Esophagus squamous epithelium (tissue), 5 donors: ENCODE measurements at regions not wholly inside any gene's neighbourhood (a gene's known extent, or its start where the extent isn't known, plus 50 kb on each side); places are given as distances from the start of the nearest gene placed in this dataset.

Source experiments
- DNase-seq: peaks from one replicate; lab custom pipeline; 2025; lab: John Stamatoyannopoulos, UW
- H3K27ac ChIP-seq, 4 donors: fragments of 200-600 bp; sonication (generic); one replicate each; pipeline ENCODE4 v1.5.1; 2016 to 2019; ENCODE audit warnings: mild to moderate bottlenecking in 1 of 4
- H3K27me3 ChIP-seq, 4 donors: fragments of 200-600 bp; sonication (generic); 1 replicate in 3 of 4; 2 replicates in 1 of 4; pipeline versions ENCODE4 v1.5.1 to v1.6.0; 2017 to 2021; ENCODE audit warnings: antibody characterized with exemption in 1 of 4
- H3K36me3 ChIP-seq, 3 donors: fragments of 200-600 bp; sonication (generic); one replicate each; pipeline ENCODE4 v1.5.1; 2016 to 2019
- H3K4me1 ChIP-seq, 3 donors: fragments of 200-600 bp; sonication (generic); one replicate each; pipeline ENCODE4 v1.5.1; 2017 to 2019
- H3K4me3 ChIP-seq, 4 donors: fragments of 200-600 bp; sonication (generic); 1 replicate in 3 of 4; 2 replicates in 1 of 4; pipeline ENCODE4 v1.5.1; 2016 to 2019; ENCODE audit warnings: mild to moderate bottlenecking in 2 of 4, moderate library complexity in 1 of 4
- H3K9me3 ChIP-seq, 3 donors: fragments of 200-600 bp; sonication (generic); one replicate each; pipeline ENCODE4 v1.5.1; 2016 to 2019
- CTCF ChIP-seq, 6 experiments: fragments of 450-650 bp in 4 of 6; fragments of 200-600 bp in 2 of 6; sonication (generic) in 2 of 6; IDR thresholded peaks; one replicate each; pipeline ENCODE4 v1.5.1; 2016 to 2019; ENCODE audit warnings: antibody characterized with exemption in 6 of 6, mild to moderate bottlenecking in 4 of 6, moderate library complexity in 4 of 6
- POLR2A ChIP-seq, 4 donors: fragments of 450-650 bp; IDR thresholded peaks; one replicate each; pipeline ENCODE4 v1.6.1; 2017; ENCODE audit warnings: antibody characterized with exemption in 4 of 4, mild to moderate bottlenecking in 4 of 4, moderate library complexity in 3 of 4
- WGBS, 2 donors: methylation state at CpG; one replicate each; pipeline ENCODE4 v1.1.5; 2018; 5-methylcytosine and 5-hydroxymethylcytosine counted together
- intact Hi-C: fragments of 100-400 bp; cut with DNase I; formaldehyde crosslinking; loops from one replicate; pipeline ENCODE4 v1.15.0; 2022
- donor health status: DM: yes; HTN: yes; CAD: no.

GRCh38 chr3:106589311-106589942 lies 720.6 kb upstream of the CBLB start:
- no peak for DNase-seq
- 25 to 45% methylated on average over 5 of the region's 5 CpGs for WGBS, 2 donors
- no peaks in the 10 kb centered on the region for H3K9me3 ChIP-seq
- no peak for TF ChIP-seq CTCF (IDR thresholded peaks at IDR 0.05)
- no peaks in the 10 kb centered on the region for H3K27me3 ChIP-seq
- H3K27ac ChIP-seq = peak overlapping the region in 3 of 4 donors; percentile 41 to 58 (median 58)
- intact Hi-C loops = no loop called here
- H3K4me1 ChIP-seq = peaks cover 9 to 40% (median 13%) of the 10 kb centered on the region in 3 donors
- no peak overlapping the region for H3K4me3 ChIP-seq
- no peaks in the 10 kb centered on the region for H3K36me3 ChIP-seq

- intact Hi-C loops = no loop called here
- Histone ChIP-seq H3K4me1 (peaks cover 9 to 40% (median 13%) of the 10 kb centered on the region in 3 donors), H3K36me3 (no peaks in the 10 kb centered on the region), H3K27me3 (no peaks in the 10 kb centered on the region), H3K4me3 (no peak overlapping the region), H3K27ac (peak overlapping the region in 3 of 4 donors; percentile 2 to 49 (median 25)), H3K9me3 (no peaks in the 10 kb centered on the region)
- no peak for DNase-seq
- WGBS, 2 donors = 15 to 35% methylated on average over 1 of the region's 1 CpG
- TF ChIP-seq CTCF (IDR thresholded peaks at IDR 0.05) (no peak), POLR2A (IDR thresholded peaks at IDR 0.05) (no peak)
Measured at GRCh38 chr3:106590216-106590615, 721.4 kb upstream of the CBLB start.

GRCh38 chr3:106593381-106593780 lies 724.6 kb upstream of the CBLB start:
- intact Hi-C loops = no loop called here
- H3K4me3 ChIP-seq = no peak overlapping the region
- H3K9me3 ChIP-seq = peaks cover 0 to 8% (median 0%) of the 10 kb centered on the region in 3 donors
- H3K27ac ChIP-seq = no peak overlapping the region
- DNase-seq = no peak
- TF ChIP-seq POLR2A (IDR thresholded peaks at IDR 0.05) (no peak), CTCF (IDR thresholded peaks at IDR 0.05) (no peak)
- no peaks in the 10 kb centered on the region for H3K36me3 ChIP-seq
- 83 to 91% methylated on average over 2 of the region's 2 CpGs for WGBS, 2 donors
- H3K27me3 ChIP-seq = no peaks in the 10 kb centered on the region
- H3K4me1 ChIP-seq = peaks cover 9 to 32% (median 13%) of the 10 kb centered on the region in 3 donors

- 5 to 7% methylated on average over 2 of the region's 2 CpGs for WGBS, 2 donors
- Histone ChIP-seq H3K27me3 (no peaks in the 10 kb centered on the region), H3K27ac (no peak overlapping the region), H3K9me3 (peaks cover 0 to 9% (median 0%) of the 10 kb centered on the region in 3 donors), H3K36me3 (no peaks in the 10 kb centered on the region), H3K4me1 (peaks cover 0 to 7% (median 0%) of the 10 kb centered on the region in 3 donors), H3K4me3 (no peak overlapping the region)
- intact Hi-C loops = no loop called here
- peak; percentile 69 to 90 (median 88) for TF ChIP-seq CTCF (IDR thresholded peaks at IDR 0.05)
- no peak for TF ChIP-seq POLR2A (IDR thresholded peaks at IDR 0.05)
- DNase-seq = no peak
Measured at GRCh38 chr3:106609666-106610301, 741.0 kb upstream of the CBLB start.

GRCh38 chr3:106610362-106610959 lies 741.6 kb upstream of the CBLB start:
- no peak overlapping the region for H3K4me3 ChIP-seq
- no peaks in the 10 kb centered on the region for H3K36me3 ChIP-seq
- H3K27ac ChIP-seq = no peak overlapping the region
- no peaks in the 10 kb centered on the region for H3K27me3 ChIP-seq
- H3K9me3 ChIP-seq = peaks cover 0 to 7% (median 0%) of the 10 kb centered on the region in 3 donors
- H3K4me1 ChIP-seq = peaks cover 0 to 7% (median 0%) of the 10 kb centered on the region in 3 donors
- 57 to 63% methylated on average over 2 of the region's 2 CpGs for WGBS, 2 donors
- intact Hi-C loops = no loop called here
- no peak for DNase-seq
- TF ChIP-seq POLR2A (IDR thresholded peaks at IDR 0.05) = no peak
- TF ChIP-seq CTCF (IDR thresholded peaks at IDR 0.05) = no peak
